Fibroblast of upper back skin (primary cell): ENCODE measurements at regions not wholly inside any gene's neighbourhood (a gene's known extent, or its start where the extent isn't known, plus 50 kb on each side); places are given as distances from the start of the nearest gene placed in this dataset.
A peak's percentile ranks its signal among the peaks of the same experiment; 100 is the strongest.
"Not testable (repeated sequence)": the region's sequence is repeated elsewhere in the genome, so short reads cannot be mapped to it uniquely, and the experiment has no call there.

Experiments
- DNase-seq: peaks from one replicate; pipeline ENCODE4 v3.0.0-alpha.2; 2013

- DNase-seq: no peak
These were observed 95.1 kb downstream of the ASB1 start for GRCh38 chr2:238521870-238522269.

DNA sequence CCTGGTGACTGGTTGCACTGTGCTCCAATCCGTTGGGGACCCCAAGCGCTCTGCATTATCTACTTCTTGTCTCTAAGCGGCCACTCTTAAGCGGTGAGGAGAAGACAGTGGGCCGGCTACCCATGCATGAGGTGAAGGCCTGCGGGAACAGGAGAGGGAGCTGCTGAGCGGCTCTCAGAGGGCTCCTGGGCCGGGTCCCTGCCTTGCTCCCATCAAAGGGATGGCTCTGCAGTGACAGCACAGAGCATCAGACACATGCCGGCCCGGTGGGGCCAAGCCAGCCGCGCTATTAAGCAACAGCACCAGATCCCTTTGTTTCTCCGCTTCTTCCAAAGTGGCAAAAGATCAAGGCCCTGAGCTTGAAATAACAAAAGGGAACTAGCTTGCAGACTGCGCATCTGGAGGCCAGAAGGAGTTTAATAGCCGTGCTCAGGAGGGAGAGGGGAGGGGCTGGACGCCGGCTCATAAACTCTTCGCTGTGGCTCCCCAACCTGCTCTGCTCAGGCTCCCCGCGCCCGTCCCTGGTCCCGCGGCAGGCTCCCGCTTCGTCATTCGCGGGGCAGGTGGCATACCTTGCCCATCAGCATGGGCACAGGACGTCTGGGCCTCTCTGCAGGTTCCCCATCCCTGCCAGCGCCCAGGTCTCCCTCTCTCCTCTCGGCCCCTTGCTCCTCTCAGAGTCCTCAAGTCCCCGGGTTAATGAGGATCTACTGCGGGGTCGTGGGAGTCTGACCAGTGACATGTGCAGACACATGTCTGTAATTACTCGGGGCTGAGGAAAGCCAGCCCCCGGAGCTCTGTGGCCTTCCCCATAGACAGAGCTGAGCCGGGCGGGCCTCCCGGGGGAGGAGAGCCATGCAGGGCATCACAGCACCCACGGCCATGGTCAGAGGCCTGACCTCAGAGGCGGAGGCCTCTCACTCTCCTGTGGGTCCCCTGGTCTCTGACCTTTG is 96.7 kb downstream of the ASB1 start:
- DNase-seq: peak; percentile 86

GRCh38 chr2:238524426-238524983 is 97.8 kb downstream of the ASB1 start:
- no peak for DNase-seq

GRCh38 chr2:238525990-238526389 is 99.3 kb downstream of the ASB1 start:
- DNase-seq: no peak

DNA sequence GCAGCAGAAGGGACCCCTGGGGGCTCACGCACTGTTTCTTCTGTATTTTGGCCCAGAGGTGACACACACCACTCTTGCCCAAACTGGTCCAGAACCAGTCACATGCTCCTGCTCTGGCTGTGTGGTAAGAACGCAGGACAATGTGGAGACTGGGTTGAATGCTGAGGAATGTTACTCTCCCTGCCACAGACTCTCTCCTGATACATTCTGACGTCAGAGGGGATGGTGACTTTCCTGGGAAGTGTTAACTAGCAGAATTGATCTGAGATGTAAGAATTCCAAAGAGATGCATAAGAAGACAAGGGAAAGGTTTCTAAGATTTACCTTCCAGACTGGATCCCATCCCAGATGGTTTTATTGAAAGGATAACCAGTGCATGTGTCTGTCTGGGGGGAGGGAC is 100.8 kb downstream of the ASB1 start:
- peak; percentile 90 for DNase-seq

DNA sequence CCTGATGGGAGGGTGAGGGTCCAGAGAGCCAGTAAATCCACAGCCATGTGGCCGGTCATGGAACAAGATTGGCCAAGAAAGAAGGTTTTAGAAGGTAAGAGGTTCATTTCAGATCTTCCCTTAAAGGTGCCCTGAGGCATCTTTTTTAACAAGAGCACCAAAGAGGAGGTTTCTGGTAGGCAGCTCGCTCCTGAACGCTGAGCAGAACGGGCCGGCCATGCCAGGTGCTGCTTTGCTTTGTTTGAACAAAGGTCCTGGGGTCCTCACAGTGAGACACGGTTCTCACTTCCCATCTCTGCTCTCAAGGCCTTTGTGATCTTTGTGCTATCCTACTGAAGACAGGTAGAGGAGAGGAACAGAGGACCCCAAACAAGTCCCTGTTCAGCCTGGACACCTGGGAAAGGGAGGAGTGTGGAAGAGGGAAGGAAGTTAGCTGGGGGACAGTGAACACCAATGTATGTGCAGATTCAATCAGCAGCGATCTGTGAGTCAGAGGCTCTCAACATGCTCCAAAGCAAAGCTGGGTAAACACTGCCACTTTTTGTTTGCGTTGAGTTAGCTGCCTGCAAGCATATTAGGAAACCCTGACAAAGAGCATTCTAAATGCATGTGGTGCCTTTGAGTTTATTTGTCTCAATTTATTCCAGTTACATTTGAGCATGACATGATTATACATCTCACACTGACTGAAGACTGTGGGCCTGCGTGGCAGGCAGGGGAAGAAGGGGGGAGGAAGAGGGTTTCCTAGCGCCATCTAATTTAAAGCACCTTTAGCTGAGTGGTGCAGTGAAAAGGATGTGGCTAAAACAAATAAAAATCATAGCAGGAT is 102.4 kb downstream of the ASB1 start:
- peak; percentile 56 for DNase-seq

DNA sequence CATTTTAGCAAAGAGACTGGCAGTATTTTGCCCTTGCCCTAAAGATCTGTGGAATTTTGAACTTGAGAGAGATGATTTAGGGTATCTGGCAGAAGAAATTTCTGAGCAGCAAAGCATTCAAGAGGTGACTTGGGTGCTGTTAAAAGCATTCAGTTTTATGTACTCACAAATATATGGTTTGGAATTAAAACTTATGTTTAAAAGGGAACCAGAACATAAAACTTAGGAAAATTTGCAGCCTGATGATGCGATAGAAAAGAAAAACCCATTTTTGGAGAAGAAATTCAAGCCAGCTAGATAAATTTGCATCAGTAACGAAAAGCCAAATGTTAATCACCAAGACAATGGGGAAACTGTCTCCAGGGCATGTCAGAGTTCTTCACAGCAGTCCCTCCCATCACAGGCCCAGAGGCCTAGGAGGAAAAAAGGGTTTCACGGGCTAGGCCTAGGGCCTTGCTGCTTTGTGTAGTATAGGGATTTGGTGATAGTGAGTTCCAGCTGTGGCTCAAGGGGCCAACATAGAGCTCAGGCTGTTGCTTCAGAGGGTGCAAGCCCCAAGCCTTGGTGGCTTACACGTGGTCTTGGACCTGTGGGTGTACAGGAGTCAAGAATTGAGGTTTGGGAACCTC is 104.4 kb downstream of the ASB1 start:
- not testable (repeated sequence) for DNase-seq

- not testable (repeated sequence) for DNase-seq
These were observed 117.0 kb downstream of the ASB1 start for GRCh38 chr2:238543732-238544131.

DNA sequence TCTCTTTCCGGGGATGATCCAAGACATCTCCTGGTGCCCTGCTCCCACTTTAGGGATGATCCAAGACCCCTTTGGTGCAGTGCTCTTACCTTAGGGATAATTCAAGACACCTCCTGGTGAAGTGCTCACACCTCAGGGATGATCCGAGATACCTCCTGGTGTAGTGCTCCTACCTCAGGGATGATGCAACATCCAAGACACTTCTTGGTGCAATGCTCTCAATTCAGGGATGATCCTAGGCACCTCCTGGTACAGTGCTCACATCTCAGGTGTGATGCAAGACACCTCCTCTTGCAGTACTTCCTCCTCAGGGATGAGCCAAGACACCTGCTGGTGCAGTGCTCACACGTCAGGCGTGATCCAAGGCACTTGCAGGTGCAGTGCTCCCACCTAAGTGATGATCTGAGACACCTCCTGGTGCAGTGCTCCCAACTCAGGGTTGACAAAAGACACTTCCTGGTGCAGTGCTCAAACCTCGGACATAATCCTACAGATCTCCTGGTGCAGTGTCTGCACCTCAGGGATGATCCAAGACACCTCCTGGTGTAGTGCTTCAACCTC is 122.3 kb downstream of the ASB1 start:
- DNase-seq: no peak

DNA sequence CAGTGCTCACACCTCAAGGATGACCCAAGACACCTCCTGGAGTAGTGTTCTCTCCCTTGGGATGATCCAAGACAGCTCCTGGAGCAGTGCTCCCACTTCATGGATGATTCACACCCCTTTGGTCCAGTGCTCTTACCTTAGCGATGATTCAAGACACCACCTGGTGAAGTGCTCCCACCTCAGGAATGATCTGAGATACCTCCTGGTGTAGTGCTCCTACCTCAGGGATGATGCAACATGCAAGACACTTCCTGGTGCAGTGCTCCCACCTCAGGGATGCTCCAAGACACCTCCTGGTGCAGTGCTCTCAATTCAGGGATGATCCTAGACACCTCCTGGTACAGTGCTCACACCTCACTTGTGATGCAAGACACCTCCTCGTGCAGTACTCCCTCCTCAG is 123.1 kb downstream of the ASB1 start:
- DNase-seq: no peak

GRCh38 chr2:238551091-238551490 is 124.4 kb downstream of the ASB1 start:
- DNase-seq: no peak

DNA sequence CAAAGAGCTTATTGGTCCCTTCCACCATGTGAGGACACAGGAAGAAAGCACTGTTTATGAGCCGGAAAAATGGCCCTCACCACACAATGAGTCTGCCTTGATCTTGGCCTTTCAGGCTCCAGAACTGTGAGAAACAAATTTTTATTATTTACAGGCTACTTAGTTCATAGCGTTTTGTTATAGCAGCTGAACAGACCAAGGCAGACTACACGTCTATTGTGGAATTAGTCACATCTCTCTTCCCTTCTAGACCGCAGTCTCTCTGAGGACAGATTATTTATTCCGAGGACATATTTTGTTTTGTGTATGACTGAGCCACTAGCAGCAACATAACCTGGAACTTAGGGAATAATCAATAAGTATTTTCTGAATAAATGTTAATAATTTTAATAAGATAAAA is 125.5 kb downstream of the ASB1 start:
- DNase-seq: no peak

- no peak for DNase-seq
These were observed 126.4 kb downstream of the ASB1 start for GRCh38 chr2:238553159-238553558.

DNA sequence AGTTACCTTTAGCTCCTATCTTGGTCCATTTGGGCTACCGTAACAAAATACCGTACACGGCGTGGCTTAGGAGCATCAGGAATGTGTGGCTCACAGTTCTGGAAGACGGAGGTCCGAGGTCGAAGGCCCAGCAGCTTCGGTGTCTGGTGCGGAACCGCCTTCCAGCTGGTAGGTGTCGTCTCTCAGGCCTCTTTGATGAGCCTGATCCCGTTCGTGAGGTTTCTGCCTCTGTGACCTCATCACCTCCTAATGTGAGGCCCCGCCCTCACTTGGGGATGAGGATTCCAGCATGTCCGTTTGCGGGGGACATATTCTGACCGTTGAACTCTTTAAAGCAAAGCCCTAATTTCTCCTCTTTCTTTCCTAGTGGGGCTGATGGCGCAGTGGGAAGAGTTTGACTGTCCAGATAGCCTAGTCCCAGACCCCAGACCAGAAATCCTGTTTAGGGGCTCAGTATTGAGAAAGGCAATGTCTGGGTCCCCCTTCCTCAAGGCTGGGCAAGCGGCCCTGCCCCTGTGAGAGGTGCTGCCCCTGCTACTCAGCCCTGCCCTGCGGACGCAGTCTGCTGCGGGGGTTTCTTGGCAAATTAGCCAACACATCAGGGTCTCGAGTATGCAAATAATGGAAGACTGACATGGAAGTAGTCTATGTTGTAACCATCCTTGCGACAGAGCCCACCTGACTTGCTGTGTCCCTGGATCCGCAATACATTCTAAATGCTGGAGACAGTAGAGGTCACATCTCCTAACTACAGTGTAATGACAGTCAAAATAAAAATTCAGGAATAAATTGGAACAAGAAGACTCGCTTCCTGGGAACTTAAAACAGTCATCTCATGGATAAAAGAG is 128.0 kb downstream of the ASB1 start:
- DNase-seq: no peak

- DNase-seq: no peak
These were observed 129.2 kb downstream of the ASB1 start for GRCh38 chr2:238555786-238556542.

GRCh38 chr2:238557431-238557830 is 130.7 kb downstream of the ASB1 start:
- no peak for DNase-seq

GRCh38 chr2:238557936-238558335 is 131.2 kb downstream of the ASB1 start:
- DNase-seq: no peak

DNA sequence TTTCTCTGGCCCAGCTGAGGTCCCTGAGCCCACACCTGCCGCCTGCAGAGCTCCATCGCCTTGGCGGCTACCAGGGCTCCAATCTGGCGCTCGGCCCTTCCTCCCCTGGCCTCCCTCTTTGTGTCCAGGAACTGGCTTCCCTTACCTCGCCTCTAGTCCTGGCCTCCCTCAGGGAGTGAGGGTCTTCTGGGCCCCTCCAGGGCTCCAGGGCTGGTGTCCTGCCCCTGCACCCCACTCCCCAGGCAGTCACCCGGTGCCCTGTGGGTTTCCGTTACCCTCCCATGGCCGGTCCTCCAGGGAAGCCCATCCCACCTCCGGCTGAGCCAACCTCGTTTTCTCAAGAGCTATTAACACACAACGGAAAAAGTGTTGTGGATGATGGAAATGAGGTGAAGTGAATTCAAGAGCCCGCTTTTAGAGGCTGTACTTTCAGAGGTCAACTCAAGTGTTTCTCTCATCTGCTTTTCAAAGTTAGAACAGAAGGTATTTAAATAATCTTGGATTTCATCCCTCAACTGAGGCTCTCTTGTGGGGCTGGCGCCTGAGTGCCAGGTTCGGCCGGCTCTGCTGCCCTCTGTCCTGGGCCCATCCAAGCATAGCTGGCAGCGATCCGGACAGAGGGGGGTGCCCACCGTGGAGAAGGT is 131.9 kb downstream of the ASB1 start:
- DNase-seq: no peak

- DNase-seq: no peak
These were observed 133.5 kb downstream of the ASB1 start for GRCh38 chr2:238560234-238560633.

DNA sequence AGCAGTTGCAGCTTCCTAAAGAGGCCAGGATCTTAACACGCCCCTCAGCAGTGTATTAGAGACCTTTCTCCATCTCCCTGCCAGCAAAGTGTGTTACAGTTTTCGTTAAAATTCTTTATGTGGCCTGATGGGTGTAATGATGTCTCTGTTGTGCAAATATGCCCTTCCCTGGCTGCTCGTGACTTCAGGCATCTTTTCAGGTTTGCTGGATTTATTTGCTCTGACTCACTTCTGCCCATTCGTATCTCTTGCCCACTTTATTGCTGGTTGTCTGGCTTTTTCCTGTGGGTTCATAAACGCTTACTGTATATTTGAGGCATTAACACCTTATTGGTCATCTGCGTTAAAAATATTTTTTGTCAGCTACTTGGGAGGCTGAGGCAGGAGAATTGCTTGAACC is 134.5 kb downstream of the ASB1 start:
- DNase-seq: no peak
